Pons (tissue), 1 donor: ENCODE measurements at regions not wholly inside any gene's neighbourhood (a gene's known extent, or its start where the extent isn't known, plus 50 kb on each side); places are given as distances from the start of the nearest gene placed in this dataset.
A peak's percentile ranks its signal among the peaks of the same experiment; 100 is the strongest.

Experiments used
- DNase-seq: peaks from one replicate; pipeline ENCODE4 v3.0.0-alpha.2; 2016; ENCODE audit warnings: low spot score

GRCh38 chr7:86972072-86972471 is 87.4 kb downstream of the ELAPOR2 start:
- no peak for DNase-seq

GRCh38 chr7:86970986-86971385 is 88.5 kb downstream of the ELAPOR2 start:
- DNase-seq, result no peak

GRCh38 chr7:86970547-86970946 is 88.9 kb downstream of the ELAPOR2 start:
- DNase-seq, result no peak

GRCh38 chr7:86969865-86970264 is 89.6 kb downstream of the ELAPOR2 start:
- DNase-seq, result no peak

GRCh38 chr7:86968618-86969017 is 90.8 kb downstream of the ELAPOR2 start:
- DNase-seq, result no peak

- DNase-seq, result no peak
Observed at GRCh38 chr7:86966916-86967315, 92.5 kb downstream of the ELAPOR2 start.

- peak; percentile 91 for DNase-seq
Observed at GRCh38 chr7:86965727-86966120, 93.7 kb downstream of the ELAPOR2 start.

- DNase-seq, result peak; percentile 41
Observed at GRCh38 chr7:86964973-86965726, 94.3 kb downstream of the ELAPOR2 start.

- no peak for DNase-seq
Observed at GRCh38 chr7:86963599-86964230, 95.7 kb downstream of the ELAPOR2 start.

GRCh38 chr7:86962623-86963022 is 96.8 kb downstream of the ELAPOR2 start:
- no peak for DNase-seq

GRCh38 chr7:86961686-86962085 is 97.8 kb downstream of the ELAPOR2 start:
- peak; percentile 91 for DNase-seq

- no peak for DNase-seq
Observed at GRCh38 chr7:86958380-86958779, 101.1 kb downstream of the ELAPOR2 start.

- DNase-seq, result no peak
Observed at GRCh38 chr7:86956567-86956966, 102.9 kb downstream of the ELAPOR2 start.

- no peak for DNase-seq
Observed at GRCh38 chr7:86955895-86956503, 103.5 kb downstream of the ELAPOR2 start.

- DNase-seq, result no peak
Observed at GRCh38 chr7:86954971-86955370, 104.5 kb downstream of the ELAPOR2 start.

- DNase-seq, result peak; percentile 47
Observed at GRCh38 chr7:86953653-86954336, 105.7 kb downstream of the ELAPOR2 start.

- DNase-seq, result no peak
Observed at GRCh38 chr7:86953219-86953618, 106.2 kb downstream of the ELAPOR2 start.

GRCh38 chr7:86951895-86952294 is 107.6 kb downstream of the ELAPOR2 start:
- no peak for DNase-seq

- no peak for DNase-seq
Observed at GRCh38 chr7:86950944-86951343, 108.5 kb downstream of the ELAPOR2 start.

GRCh38 chr7:86950360-86950759 is 109.1 kb downstream of the ELAPOR2 start:
- DNase-seq, result no peak

- no peak for DNase-seq
Observed at GRCh38 chr7:86949779-86950260, 109.6 kb downstream of the ELAPOR2 start.

GRCh38 chr7:86949052-86949778 is 110.2 kb downstream of the ELAPOR2 start:
- DNase-seq, result no peak
